ENCODE measurements at regions not wholly inside any gene's neighbourhood (a gene's known extent, or its start where the extent isn't known, plus 50 kb on each side); places are given as distances from the start of the nearest gene placed in this dataset.

DNA sequence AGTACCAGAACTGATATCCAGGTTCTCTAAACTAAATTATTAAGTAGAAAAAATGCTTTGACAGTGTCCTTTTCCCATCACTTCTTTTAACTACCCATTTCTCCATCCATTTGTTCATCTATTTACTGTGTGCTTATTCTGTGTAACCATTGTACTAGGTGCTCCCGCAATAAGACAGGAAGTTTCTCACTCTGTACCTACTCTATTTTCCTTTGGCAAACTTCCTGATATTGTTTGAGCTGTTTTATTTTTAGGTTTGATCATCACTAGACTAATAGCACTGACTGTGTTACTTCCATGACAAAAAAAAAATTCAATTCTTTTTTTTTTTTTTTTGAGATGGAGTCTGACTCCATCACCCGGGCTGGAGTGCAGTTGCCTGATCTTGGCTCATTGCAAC lies 102.5 kb upstream of the CASK start:
- no peak for DNase-seq (ENCODE audit: extremely low spot score, unreplicated experiment)
- no peaks in the 10 kb centered on the region for H3K36me3 Mint-ChIP-seq
- no peak overlapping the region for H3K27ac Mint-ChIP-seq
- peaks cover 4% of the 10 kb centered on the region for H3K9me3 Mint-ChIP-seq
- no peaks in the 10 kb centered on the region for H3K27me3 Mint-ChIP-seq
- H3K4me1 Mint-ChIP-seq (ENCODE audit: unreplicated experiment) = no peaks in the 10 kb centered on the region
- no peak overlapping the region for H3K4me3 Mint-ChIP-seq
- TF ChIP-seq, protein P1, sequence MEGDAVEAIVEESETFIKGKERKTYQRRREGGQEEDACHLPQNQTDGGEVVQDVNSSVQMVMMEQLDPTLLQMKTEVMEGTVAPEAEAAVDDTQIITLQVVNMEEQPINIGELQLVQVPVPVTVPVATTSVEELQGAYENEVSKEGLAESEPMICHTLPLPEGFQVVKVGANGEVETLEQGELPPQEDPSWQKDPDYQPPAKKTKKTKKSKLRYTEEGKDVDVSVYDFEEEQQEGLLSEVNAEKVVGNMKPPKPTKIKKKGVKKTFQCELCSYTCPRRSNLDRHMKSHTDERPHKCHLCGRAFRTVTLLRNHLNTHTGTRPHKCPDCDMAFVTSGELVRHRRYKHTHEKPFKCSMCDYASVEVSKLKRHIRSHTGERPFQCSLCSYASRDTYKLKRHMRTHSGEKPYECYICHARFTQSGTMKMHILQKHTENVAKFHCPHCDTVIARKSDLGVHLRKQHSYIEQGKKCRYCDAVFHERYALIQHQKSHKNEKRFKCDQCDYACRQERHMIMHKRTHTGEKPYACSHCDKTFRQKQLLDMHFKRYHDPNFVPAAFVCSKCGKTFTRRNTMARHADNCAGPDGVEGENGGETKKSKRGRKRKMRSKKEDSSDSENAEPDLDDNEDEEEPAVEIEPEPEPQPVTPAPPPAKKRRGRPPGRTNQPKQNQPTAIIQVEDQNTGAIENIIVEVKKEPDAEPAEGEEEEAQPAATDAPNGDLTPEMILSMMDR (conservative IDR thresholded peaks at IDR 0.05) = no peak

DNA sequence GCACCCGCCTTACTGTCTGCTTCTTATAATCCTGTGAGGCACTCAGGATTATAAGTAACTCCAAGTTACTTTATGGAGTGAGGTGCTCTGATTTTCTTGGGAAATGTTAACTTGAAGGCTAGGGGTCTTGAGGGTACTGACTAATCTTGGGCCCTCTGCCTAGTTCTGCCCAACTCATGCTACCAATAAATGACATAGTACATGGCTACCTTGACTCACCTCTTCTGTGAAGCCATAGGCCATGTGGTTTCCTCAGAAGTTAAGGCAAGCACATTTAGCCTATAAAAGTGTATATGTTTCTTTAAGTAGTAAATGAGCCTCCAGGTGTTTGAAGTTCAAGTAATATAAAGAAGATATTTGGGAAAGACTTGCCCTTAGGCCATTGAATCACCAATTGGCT lies 99.8 kb upstream of the CASK start:
- Mint-ChIP-seq H3K27ac (no peak overlapping the region), H3K4me1 (ENCODE audit: unreplicated experiment) (no peaks in the 10 kb centered on the region), H3K4me3 (no peak overlapping the region), H3K9me3 (peaks cover 4% of the 10 kb centered on the region), H3K27me3 (no peaks in the 10 kb centered on the region), H3K36me3 (no peaks in the 10 kb centered on the region)
- DNase-seq (ENCODE audit: extremely low spot score, unreplicated experiment) = no peak
- TF ChIP-seq, protein P1 (conservative IDR thresholded peaks at IDR 0.05) = no peak

DNA sequence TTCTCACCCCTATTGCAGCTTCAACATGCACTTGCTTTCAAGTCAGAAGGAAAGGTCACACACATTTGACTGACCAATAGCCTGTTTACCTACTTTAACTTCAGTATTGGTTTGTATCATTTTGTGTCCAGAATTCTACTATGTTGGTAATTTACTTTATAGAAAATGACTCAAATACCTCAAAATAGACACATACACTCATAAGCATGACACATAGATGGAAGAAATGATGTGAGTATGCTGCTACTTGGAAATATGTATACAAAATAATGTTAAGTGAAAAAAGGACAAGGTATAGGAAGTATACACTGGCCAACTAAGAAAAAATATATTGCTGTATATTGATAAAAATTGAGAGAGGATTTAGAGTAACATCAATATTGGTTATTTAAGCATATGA lies 98.8 kb upstream of the CASK start:
- H3K27me3 Mint-ChIP-seq = no peaks in the 10 kb centered on the region

DNA sequence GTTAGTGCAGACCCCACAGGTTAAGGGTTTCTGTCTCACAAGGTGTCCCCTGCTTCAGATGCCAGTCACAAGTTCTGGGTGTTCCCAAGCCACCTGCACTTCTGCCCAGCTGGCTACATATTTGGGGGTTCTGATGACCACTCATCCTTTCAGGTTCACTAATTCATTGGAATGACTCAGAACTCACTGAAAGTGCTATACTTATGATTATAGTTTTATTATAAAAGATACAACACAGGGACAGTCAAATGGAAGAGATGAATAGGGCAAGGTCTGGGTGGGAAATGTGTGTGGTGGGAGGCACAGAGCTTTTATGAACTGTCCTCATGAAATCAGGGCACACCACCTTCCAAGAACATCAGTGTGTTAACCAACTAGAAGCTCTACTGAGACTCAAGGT lies 97.7 kb upstream of the CASK start:
- Mint-ChIP-seq H3K27ac (no peak overlapping the region), H3K4me1 (ENCODE audit: unreplicated experiment) (no peaks in the 10 kb centered on the region), H3K4me3 (no peak overlapping the region), H3K9me3 (no peaks in the 10 kb centered on the region), H3K27me3 (no peaks in the 10 kb centered on the region), H3K36me3 (no peaks in the 10 kb centered on the region)
- no peak for DNase-seq (ENCODE audit: extremely low spot score, unreplicated experiment)
- TF ChIP-seq, protein P1 (conservative IDR thresholded peaks at IDR 0.05) = no peak

More for the DNA sequence above, 98.8 kb upstream of the CASK start:
- H3K9me3 Mint-ChIP-seq = peaks cover 4% of the 10 kb centered on the region
- TF ChIP-seq, protein P1 (conservative IDR thresholded peaks at IDR 0.05) = no peak
- H3K36me3 Mint-ChIP-seq = no peaks in the 10 kb centered on the region
- DNase-seq (ENCODE audit: extremely low spot score, unreplicated experiment) = no peak
- no peaks in the 10 kb centered on the region for H3K4me1 Mint-ChIP-seq (ENCODE audit: unreplicated experiment)
- no peak overlapping the region for H3K4me3 Mint-ChIP-seq
- H3K27ac Mint-ChIP-seq = no peak overlapping the region

DNA sequence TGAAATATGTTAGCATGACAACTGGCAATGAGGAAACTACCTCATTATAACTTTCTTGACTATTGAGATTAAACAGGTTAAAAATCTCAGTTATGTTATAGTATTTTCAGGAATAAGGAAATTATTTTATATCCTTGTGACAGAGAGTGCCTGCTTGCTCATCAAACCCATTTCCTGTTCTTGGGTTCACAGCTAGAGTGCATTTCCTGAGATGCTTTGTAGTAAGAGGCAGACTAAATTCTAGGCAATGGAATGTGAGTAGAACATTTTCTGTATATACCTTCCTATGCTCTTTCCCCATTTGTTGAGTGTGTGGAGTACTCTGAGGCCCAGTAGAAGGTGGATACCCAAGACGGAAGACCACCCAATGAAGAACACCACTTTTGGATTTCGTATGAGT lies 96.9 kb upstream of the CASK start:
- Mint-ChIP-seq H3K27ac (no peak overlapping the region), H3K36me3 (no peaks in the 10 kb centered on the region), H3K27me3 (no peaks in the 10 kb centered on the region), H3K9me3 (no peaks in the 10 kb centered on the region), H3K4me1 (ENCODE audit: unreplicated experiment) (no peaks in the 10 kb centered on the region), H3K4me3 (no peak overlapping the region)
- DNase-seq (ENCODE audit: extremely low spot score, unreplicated experiment) = no peak
- TF ChIP-seq, protein P1 (conservative IDR thresholded peaks at IDR 0.05) = no peak

DNA sequence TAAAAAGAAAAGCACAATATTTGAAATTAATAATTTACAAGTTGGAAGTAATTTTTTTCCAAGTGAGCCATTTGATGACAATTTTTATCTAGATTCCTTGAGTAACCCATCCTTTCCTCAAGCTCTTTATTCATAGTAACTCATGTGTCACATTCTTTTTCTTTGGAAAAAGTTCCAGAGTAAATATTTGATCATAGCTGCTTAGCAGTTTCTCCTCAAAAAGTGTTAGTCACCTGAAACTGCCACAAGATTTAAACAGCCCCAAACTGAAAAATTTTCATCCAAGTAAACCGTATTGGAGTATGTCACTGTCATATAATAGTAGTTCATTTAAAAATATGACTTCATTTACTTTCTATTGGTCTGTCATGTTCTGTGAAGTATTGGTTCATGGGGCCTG lies 94.6 kb upstream of the CASK start:
- Mint-ChIP-seq H3K27me3 (no peaks in the 10 kb centered on the region), H3K4me1 (ENCODE audit: unreplicated experiment) (no peaks in the 10 kb centered on the region), H3K9me3 (no peaks in the 10 kb centered on the region), H3K27ac (no peak overlapping the region), H3K4me3 (no peak overlapping the region), H3K36me3 (no peaks in the 10 kb centered on the region)
- no peak for DNase-seq (ENCODE audit: extremely low spot score, unreplicated experiment)
- TF ChIP-seq, protein P1 (conservative IDR thresholded peaks at IDR 0.05) = no peak

Data from type B pancreatic cell (in vitro differentiated cells).